ENCODE measurements at regions not wholly inside any gene's neighbourhood (a gene's known extent, or its start where the extent isn't known, plus 50 kb on each side); places are given as distances from the start of the nearest gene placed in this dataset.

DNA sequence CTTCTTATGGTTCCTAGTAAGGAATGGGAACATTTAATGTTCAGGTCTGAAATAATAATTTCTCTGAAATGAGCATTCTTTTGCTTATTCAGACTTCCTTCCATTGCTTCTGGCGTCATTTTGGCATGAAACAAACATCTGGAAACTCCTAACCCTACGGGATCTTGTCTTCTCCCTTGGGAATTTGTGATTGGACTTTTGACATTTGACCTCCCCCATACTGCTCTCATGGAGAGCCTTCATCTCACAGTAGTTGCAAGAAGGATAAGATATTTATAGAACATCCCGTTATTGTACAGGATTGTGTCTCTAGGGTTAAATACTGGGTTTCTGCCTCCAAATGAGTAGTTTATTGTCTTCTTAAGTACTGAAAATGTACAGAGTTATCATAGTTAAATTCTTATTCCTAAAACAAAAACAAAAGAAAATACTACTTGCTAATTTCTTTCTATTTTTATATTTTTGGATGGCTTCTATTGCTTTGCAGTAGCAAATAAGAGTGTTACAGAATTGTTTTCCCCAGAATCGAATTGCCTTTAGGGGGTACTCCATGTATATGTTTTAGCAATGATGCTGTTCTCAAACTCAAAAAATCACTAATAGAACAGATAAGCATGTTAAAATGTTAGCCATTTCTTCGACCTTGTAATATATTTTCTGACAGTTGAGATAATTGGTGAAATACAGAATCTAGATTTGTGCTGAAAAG lies 366.8 kb downstream of the DLEU7 start:
- Histone ChIP-seq H3K36me3 (no peaks in the 10 kb centered on the region), H3K9me3 (no peaks in the 10 kb centered on the region), H3K4me1 (ENCODE audit: insufficient read depth) (no peaks in the 10 kb centered on the region), H3K27ac (no peak overlapping the region), H3K4me3 (no peak overlapping the region), H3K27me3 (no peaks in the 10 kb centered on the region)
- 35 to 43% (median 36%) methylated on average over 5 of the region's 5 CpGs for WGBS, 3 donors
- DNase-seq: no peak
- intact Hi-C loops (cut with DNase I): no loop called here
- TF ChIP-seq CTCF (IDR thresholded peaks at IDR 0.05) (no peak), EP300 (IDR thresholded peaks at IDR 0.05) (no peak)

DNA sequence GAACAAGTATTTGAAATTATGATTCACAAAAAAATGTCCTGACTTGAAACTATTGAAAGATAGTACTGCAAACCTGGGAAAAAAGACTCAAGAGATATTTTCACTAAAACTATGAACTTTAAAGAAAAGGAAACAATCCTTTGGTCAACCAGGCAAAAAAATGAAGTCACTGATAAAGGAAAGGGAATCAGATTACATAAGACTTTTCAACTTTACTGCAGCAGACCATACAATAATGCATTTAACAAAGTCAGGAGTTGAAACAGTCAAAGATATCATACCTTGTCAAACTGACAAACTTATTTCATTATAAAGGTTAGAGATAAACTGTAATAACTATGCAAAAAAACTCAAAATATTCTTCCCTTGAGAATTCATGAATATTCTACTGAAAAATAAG lies 361.6 kb downstream of the DLEU7 start:
- Histone ChIP-seq H3K4me1 (ENCODE audit: insufficient read depth) (peaks cover 6% of the 10 kb centered on the region), H3K36me3 (no peaks in the 10 kb centered on the region), H3K4me3 (no peak overlapping the region), H3K27me3 (no peaks in the 10 kb centered on the region), H3K27ac (no peak overlapping the region), H3K9me3 (no peaks in the 10 kb centered on the region)
- no peak for DNase-seq
- TF ChIP-seq CTCF (IDR thresholded peaks at IDR 0.05): no peak
- no peak for TF ChIP-seq POLR2A (IDR thresholded peaks at IDR 0.05)
- no peak for TF ChIP-seq EP300 (IDR thresholded peaks at IDR 0.05)
- intact Hi-C loops (cut with DNase I): no loop called here

DNA sequence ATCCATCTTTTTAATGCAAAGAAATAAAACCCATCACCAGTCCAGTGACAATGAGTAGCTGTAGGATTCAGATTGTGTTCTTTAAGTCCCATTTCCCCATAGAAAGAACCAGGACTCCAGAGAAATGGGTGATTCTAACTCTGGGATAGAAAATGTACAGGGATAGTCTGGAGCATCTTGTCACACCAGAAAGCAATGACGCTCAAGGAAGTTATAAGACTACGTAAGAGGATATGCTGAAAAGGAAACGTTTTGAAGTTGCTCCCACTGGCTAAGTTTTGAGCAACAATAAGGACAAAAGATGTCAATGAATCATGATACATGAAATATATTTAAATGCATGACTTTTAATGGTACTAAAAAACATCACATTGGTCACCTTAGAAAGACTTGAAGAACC lies 360.1 kb downstream of the DLEU7 start:
- no peaks in the 10 kb centered on the region for H3K9me3 ChIP-seq
- no peak overlapping the region for H3K4me3 ChIP-seq
- H3K4me1 ChIP-seq (ENCODE audit: insufficient read depth): peaks cover 6% of the 10 kb centered on the region
- DNase-seq: no peak
- no peaks in the 10 kb centered on the region for H3K36me3 ChIP-seq
- no peak overlapping the region for H3K27ac ChIP-seq
- H3K27me3 ChIP-seq: no peaks in the 10 kb centered on the region
- no peak for TF ChIP-seq POLR2A (IDR thresholded peaks at IDR 0.05)
- TF ChIP-seq EP300 (IDR thresholded peaks at IDR 0.05): no peak
- TF ChIP-seq CTCF (IDR thresholded peaks at IDR 0.05): no peak
- intact Hi-C loops (cut with DNase I): no loop called here
- WGBS, 3 donors: 71 to 77% (median 73%) methylated on average over 3 of the region's 3 CpGs

DNA sequence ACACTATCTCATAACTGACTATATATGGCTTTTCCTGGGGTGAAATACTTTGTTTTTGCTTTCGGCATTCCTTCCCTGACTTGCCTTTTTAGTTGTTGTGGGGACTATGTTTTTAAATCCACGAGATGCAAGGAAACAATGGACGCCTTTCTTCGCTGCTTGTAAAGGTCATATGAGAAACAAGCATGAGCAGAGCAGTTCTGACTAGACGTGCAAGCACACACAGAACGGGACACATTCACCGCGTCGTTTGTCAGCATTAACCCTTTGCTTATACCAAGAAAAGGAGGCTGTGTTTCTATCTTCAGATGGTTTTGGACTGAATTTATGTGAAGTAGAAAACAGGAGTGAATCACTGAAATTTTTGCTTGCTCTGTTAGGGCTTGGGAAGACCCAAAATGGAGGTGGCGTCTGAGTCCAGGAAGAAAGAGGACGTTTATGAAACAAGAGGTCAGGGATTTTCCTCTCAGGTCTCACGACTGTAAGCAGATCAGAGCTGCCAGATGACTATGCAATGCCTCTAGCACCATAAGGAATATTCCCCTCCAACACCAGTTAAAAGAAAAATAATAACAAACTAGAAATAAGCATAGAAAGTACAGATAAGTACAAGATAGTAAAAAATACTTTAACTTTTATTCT lies 358.9 kb downstream of the DLEU7 start:
- no peaks in the 10 kb centered on the region for H3K27me3 ChIP-seq
- no peaks in the 10 kb centered on the region for H3K36me3 ChIP-seq
- no peak overlapping the region for H3K4me3 ChIP-seq
- H3K4me1 ChIP-seq (ENCODE audit: insufficient read depth): peaks cover 6% of the 10 kb centered on the region
- DNase-seq: no peak
- no peak overlapping the region for H3K27ac ChIP-seq
- TF ChIP-seq EP300 (IDR thresholded peaks at IDR 0.05) (no peak), POLR2A (IDR thresholded peaks at IDR 0.05) (no peak), CTCF (IDR thresholded peaks at IDR 0.05) (no peak)
- WGBS, 3 donors: 12 to 41% (median 27%) methylated on average over 12 of the region's 12 CpGs
- no peaks in the 10 kb centered on the region for H3K9me3 ChIP-seq
- intact Hi-C loops (cut with DNase I): no loop called here

Measured in ovary (tissue), 7 donors.